Transverse colon (tissue), 4 donors: ENCODE measurements at regions not wholly inside any gene's neighbourhood (a gene's known extent, or its start where the extent isn't known, plus 50 kb on each side); places are given as distances from the start of the nearest gene placed in this dataset.

Experiments
- EP300 ChIP-seq: sonication (generic); formaldehyde crosslinking; IDR thresholded peaks from one replicate; pipeline ENCODE4 v1.6.1; 2017; ENCODE audit warnings: antibody characterized with exemption, low read depth
- POLR2A ChIP-seq: fragments of 450-650 bp; IDR thresholded peaks from one replicate; pipeline ENCODE4 v1.6.1; 2016; ENCODE audit warnings: antibody characterized with exemption, mild to moderate bottlenecking, moderate library complexity
- POLR2AphosphoS5 ChIP-seq, 3 donors: sonication (generic); formaldehyde crosslinking; IDR thresholded peaks; one replicate each; pipeline ENCODE4 v1.6.1; 2016; ENCODE audit warnings: antibody characterized with exemption in 3 of 3
- TF ChIP-seq, protein P1 (sequence below), 5 experiments: fragments of 200-600 bp in 3 of 5; fragments of 450-650 bp in 2 of 5; sonication (generic) in 3 of 5; IDR thresholded peaks; 1 replicate in 2 of 5; 2 replicates in 3 of 5; pipeline ENCODE4 v1.5.1; 2016 to 2017; ENCODE audit warnings: antibody characterized with exemption in 5 of 5, inconsistent platforms in 3 of 5, mild to moderate bottlenecking in 2 of 5, moderate library complexity in 1 of 5

DNA sequence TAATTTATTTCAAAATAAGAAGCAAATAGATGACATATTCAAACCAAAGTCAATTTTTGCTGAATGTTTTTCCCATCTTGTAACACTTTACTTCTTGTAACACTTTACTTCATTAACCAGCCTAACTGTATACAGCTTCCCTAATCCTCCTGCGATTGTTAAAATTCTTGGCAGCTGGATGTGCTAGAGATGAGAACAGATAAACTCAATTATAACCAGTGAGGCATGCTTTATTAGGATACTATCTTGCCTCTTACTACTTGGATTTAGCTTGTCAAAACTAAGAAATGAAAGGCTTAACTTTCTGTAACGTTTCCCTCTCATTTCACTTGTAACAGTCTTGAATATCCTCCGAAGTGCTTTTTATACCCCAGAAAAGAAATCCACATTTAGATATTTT lies 94.1 kb upstream of the BMP5 start:
- TF ChIP-seq, protein P1, sequence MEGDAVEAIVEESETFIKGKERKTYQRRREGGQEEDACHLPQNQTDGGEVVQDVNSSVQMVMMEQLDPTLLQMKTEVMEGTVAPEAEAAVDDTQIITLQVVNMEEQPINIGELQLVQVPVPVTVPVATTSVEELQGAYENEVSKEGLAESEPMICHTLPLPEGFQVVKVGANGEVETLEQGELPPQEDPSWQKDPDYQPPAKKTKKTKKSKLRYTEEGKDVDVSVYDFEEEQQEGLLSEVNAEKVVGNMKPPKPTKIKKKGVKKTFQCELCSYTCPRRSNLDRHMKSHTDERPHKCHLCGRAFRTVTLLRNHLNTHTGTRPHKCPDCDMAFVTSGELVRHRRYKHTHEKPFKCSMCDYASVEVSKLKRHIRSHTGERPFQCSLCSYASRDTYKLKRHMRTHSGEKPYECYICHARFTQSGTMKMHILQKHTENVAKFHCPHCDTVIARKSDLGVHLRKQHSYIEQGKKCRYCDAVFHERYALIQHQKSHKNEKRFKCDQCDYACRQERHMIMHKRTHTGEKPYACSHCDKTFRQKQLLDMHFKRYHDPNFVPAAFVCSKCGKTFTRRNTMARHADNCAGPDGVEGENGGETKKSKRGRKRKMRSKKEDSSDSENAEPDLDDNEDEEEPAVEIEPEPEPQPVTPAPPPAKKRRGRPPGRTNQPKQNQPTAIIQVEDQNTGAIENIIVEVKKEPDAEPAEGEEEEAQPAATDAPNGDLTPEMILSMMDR (IDR thresholded peaks at IDR 0.05), result no peak
- TF ChIP-seq POLR2A (no peak), EP300 (no peak), POLR2AphosphoS5 (IDR thresholded peaks at IDR 0.05) (no peak)
